HG03108 (cell line): ENCODE measurements at regions not wholly inside any gene's neighbourhood (a gene's known extent, or its start where the extent isn't known, plus 50 kb on each side); places are given as distances from the start of the nearest gene placed in this dataset.

Source experiments
- ATAC-seq: cut with Tn5 transposase; IDR thresholded peaks from one replicate; pipeline ENCODE4 v1.9.1; 2021; ENCODE audit warnings: moderate library complexity; ENCODE audit not compliant: unreplicated experiment

DNA sequence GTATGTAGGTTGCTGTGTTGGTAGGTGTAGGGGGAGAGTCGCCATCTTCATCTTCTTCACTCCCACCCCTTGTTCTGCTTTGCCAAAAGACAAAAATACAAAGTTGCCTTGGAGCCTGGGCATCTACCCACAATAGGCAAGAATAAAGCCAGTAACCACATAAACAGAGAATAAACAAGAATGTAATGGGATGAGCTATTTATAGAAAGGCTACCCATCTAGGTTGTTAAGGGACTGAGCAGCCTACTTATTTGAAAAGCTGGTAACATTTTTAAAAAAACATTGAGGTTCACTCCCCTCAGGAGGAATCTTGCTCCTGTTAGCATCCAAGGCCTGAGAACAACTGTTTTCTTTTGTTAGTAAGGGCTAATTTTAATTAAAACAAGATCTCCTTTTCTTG lies 301.4 kb upstream of the STXBP5 start:
- ATAC-seq = no peak

DNA sequence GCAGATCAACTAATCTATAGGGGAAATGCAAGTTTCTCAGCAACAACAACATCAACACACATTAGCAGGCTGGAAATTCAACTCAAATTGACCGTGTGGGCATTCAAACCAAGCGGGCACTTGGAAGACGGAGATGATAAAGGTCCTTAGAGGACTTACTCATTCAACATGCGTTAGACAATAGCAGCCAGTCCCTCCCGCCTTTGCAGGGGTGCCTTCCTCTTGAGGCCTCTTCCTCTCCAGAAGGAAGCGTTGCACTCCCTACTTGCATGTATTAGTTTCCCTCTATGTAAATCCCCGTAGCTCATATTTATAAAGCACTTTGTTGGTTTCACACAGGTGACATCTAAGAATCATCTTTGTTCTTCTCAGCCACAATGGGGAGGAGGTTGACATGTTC lies 300.8 kb upstream of the STXBP5 start:
- ATAC-seq = no peak

DNA sequence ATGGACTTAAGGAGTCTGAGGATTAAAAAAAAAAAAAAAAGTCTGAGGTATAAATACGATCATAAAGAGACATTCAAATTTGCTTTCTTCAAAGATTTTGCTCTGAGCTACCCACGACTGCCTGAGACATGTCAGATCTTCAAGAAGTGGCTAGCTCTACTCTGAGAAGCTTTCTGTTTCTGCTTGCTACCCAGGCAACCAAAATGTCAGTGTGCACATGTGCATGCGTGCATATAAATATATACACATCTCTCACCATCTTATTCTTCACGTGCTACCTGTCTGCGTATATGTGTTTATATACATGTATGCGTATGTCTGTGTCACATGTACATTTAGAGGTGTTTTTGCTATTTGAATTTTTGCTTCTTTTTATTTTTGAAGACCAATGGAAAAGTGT lies 299.6 kb upstream of the STXBP5 start:
- no peak for ATAC-seq

GRCh38 chr6:146905181-146905704 lies 299.0 kb upstream of the STXBP5 start:
- ATAC-seq = no peak

DNA sequence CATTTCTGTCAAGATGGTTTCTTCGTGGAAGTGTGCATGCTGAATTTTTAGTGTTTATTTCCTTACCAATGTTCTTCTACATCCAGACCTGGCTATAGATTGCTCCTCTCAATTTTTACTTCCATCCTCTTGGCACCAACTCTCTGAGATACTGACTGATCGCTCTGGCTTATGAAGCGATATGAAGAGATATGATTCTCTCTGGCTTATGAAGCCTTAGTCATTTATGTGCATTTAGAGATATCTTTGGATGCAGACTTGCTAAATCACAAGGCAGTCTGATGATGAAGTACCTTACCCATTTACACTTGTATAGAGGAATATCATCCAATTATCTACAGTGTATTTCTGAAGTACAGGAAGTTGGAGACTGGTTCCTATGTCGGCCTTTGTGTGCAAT lies 295.4 kb upstream of the STXBP5 start:
- no peak for ATAC-seq

- no peak for ATAC-seq
These were observed 294.8 kb upstream of the STXBP5 start for GRCh38 chr6:146909376-146909775.

DNA sequence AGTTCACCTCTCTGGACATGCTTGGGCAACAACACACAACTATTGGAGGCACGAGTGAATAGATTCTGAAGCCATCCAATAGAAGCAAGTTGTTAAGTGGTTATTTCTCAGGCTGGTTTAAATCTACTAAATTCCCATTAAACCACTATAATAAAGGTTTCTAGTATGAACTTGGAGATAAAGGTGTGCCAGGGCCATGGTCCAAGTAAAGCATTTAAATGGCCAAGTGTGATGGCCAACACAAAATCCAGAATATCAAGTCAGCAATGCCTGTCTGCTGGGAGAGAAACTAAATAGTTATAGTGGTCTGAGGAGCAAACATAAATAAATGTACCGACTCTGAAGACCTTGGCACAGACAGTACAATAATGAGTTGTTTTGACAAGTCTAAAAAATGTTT lies 294.3 kb upstream of the STXBP5 start:
- ATAC-seq = no peak

DNA sequence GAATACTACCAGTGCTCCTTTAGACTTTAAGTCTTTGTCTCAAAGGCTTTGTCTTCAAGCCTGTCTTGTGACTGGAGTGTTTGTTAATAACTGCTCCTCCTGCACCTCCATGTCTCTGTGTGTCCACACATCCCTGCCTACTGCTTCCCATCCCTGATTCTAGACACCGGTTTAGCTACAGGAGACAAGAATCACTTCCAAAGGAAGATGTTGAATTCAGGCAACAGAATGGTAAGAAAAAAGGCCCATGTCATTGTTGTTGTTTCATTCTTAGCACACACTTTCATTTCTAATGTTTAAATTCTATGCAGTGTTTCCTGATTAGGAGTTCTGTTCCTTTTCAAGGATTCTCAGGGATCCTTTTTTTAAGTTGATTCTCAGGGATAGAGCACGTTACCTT lies 293.6 kb upstream of the STXBP5 start:
- no peak for ATAC-seq

DNA sequence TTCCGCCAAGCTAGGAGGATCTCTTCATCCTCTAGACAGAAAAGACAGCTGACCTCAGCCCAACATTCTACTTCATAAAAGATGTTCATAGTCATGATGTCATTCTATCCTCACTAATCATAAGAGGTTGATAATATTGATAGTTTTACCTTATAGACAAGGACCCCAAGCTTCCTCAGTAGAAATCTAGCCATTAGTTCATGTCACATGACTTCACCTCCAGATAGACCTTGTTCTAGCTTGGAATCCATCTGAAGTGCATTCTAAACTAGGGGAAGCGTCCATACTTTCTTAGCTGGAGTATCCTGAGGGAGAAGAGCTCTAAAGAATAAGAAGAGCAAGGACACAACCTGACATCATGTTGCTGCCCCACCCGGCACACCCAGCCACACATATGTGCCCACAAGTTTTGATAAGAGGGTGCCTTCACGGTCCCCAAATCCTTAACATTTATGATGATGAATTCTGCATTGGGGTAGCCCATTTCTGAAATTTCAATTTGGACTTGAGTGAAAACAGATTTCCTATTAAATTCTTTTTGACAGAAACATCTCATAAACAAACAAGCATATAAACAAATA lies 292.5 kb upstream of the STXBP5 start:
- ATAC-seq = no peak

DNA sequence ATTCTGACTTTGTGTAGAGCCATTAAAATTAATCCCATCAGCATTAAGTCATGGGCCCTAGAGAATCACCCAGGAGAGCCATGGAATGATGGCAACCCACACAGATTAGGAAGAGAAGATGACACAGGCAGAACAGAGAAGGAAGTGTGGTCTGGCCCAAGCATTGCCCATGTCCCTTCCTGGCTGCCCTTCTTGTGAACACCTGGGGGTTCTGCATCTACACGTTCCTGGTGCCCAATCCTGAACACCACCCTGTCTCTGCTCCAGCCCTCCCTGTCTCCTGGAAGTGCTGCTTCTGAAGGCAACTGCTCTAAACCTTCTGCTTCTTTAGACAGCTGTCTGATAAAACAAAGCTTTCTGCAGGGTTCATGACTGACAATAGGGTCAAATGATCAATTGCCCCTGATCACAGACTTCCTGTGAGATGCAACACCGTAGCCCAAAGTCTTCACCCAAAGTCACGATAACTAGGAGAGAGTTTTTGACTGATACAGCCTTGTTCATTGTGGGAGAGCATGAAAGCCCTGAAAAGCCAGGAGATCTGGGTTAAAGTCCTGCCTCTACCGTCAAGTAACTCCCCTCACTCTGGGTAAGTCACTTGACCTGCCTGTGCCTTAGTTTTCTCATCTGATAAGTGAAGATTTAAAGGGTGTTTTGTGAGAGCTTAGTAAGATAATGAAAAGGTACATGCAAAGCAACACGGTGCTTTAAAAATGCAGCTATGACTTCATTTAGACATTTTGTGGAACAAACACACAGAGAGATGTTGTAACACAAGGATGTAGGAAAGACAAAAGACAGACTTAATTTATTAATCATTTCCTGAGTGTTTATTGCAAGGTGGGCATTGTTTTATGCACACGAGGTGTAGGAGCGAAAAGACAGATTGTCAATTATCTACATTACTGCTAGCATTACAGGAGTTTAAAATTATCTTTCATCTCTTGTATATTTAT lies 291.2 kb upstream of the STXBP5 start:
- no peak for ATAC-seq

GRCh38 chr6:146913842-146914488 lies 290.3 kb upstream of the STXBP5 start:
- no peak for ATAC-seq

DNA sequence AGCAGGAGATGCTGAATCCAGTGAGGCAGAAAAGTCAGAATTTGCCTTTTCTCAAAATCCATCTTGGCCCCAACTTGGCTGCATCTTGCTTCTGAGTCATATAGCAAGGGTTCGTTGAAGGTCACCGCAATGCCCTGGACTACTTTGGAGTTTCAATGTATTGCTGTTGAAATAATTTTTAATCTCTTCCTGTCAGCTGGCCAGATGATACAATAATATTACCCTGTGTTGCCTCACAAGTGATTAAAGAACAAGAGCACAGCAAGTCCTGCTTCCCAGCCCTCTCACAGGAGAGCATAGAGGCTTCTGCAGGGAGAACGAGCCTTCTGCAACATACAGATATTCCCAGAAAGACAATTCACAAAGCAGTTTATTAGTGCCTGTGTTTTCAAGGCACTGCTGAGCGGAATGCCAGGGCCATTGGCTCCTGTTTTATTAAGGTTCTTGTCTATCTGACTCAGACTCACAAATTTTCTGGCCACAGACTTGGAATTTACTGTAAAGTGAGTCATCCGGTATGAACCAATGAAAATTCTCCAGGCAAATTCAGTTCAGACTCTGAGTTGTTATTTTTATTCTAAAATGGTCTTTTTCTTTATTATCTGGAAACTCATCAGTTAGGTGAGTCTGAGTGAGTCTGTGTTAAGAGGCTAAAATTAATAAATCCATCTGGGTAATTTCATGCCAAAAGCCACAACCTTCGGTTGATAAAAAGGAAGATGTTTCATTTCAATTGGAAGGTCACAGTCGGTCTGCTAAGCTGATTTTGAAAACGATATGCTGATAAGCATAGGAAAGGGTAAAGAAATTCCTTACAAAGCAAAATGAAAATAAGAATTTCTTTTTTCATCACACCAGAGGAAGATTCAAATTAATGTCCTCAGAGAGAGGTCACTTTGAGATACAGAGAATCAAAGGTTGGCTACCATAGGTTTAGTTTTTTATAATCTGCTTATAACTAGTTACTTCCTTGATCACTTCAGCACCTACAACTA lies 289.4 kb upstream of the STXBP5 start:
- ATAC-seq = no peak

GRCh38 chr6:146915671-146916127 lies 288.5 kb upstream of the STXBP5 start:
- no peak for ATAC-seq

- ATAC-seq = no peak
These were observed 287.7 kb upstream of the STXBP5 start for GRCh38 chr6:146916435-146917025.

- ATAC-seq = no peak
These were observed 287.0 kb upstream of the STXBP5 start for GRCh38 chr6:146917182-146917581.

DNA sequence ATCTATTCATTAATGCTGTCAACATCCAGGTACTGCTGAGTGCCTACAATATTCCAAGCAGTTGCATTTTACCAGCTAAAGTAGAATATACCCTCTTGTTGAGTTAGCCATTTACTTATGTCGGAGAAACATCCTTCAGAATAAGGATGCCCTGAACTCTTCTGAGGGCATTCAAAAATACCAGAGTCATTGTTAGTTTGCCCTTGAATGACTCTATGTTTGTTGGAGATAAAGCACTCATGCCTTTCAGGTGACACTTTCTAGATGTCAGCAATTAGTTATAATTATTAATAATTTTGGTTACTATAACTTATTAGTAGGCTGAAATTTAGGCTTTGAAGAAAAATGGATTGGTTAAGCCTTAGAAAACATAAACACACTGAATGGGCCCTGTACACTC lies 286.2 kb upstream of the STXBP5 start:
- ATAC-seq = no peak

- ATAC-seq = no peak
These were observed 285.2 kb upstream of the STXBP5 start for GRCh38 chr6:146919017-146919416.

GRCh38 chr6:146923205-146923833 lies 280.9 kb upstream of the STXBP5 start:
- ATAC-seq = no peak

DNA sequence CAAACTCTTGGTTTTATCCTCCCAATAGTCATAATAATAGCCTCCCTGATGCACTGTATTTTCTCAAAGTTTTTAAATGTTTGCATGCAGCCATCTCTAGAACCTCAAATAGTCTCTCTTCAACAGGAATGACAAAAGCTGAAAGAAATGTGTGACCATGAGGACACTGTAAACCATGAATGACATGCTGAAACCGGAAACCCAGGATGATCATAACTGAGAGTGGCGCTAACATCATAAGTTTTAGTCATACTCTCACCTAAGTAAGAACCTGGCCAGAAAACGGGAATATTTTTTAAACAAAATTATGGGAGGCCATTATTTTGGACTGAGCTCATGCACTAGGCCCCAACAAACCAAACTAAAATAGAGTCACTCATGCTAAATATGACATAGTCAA lies 278.4 kb upstream of the STXBP5 start:
- ATAC-seq = no peak

DNA sequence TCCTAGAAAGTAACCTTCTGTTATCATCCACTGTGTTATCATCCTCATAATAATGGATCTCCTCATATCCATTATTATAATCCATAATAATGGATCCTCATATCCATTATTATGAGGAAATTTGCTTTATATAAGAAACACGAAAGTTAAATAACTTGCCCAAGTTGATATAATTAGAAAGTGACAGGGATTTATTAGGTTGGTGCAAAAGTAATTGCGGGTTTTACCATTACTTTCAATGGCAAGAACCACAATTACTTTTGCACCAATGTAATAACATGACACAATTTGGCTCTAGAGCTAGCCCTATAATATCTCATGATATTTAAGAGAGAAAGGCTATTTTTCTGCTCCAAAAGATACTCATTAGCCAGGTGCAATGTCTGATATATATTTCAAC lies 275.7 kb upstream of the STXBP5 start:
- no peak for ATAC-seq
